Endothelial cell (in vitro differentiated cells): ENCODE measurements at regions not wholly inside any gene's neighbourhood (a gene's known extent, or its start where the extent isn't known, plus 50 kb on each side); places are given as distances from the start of the nearest gene placed in this dataset.

Source experiments
- DNase-seq: peaks from one replicate; pipeline ENCODE4 v3.0.0; 2021; ENCODE audit warnings: low spot score
- H3K27ac Mint-ChIP-seq: one replicate; pipeline ENCODE4 v1.8.0; 2021; ENCODE audit warnings: mixed read lengths, inconsistent platforms; ENCODE audit not compliant: unreplicated experiment
- H3K27me3 Mint-ChIP-seq: one replicate; pipeline ENCODE4 v1.8.0; 2021; ENCODE audit warnings: mild to moderate bottlenecking, moderate library complexity, mixed read lengths, inconsistent platforms; ENCODE audit not compliant: unreplicated experiment
- H3K36me3 Mint-ChIP-seq: one replicate; pipeline ENCODE4 v1.8.0; 2021; ENCODE audit warnings: mild to moderate bottlenecking, low read depth, mixed read lengths, inconsistent platforms; ENCODE audit not compliant: unreplicated experiment
- H3K4me1 Mint-ChIP-seq: one replicate; pipeline ENCODE4 v1.8.0; 2021; ENCODE audit warnings: mild to moderate bottlenecking, mixed read lengths, inconsistent platforms; ENCODE audit not compliant: unreplicated experiment
- H3K4me3 Mint-ChIP-seq: one replicate; pipeline ENCODE4 v1.8.0; 2021; ENCODE audit warnings: mild to moderate bottlenecking, mixed read lengths, inconsistent platforms; ENCODE audit not compliant: unreplicated experiment
- H3K9me3 Mint-ChIP-seq: one replicate; pipeline ENCODE4 v1.8.0; 2021; ENCODE audit warnings: mixed read lengths, inconsistent platforms; ENCODE audit not compliant: unreplicated experiment
- CTCF ChIP-seq: fragments of 200-600 bp; sonication (generic); IDR thresholded peaks from one replicate; pipeline ENCODE4 v1.5.0; 2021; ENCODE audit warnings: antibody characterized with exemption; ENCODE audit not compliant: unreplicated experiment

- no peaks in the 10 kb centered on the region for H3K9me3 Mint-ChIP-seq
- H3K27ac Mint-ChIP-seq, result no peak overlapping the region
- no peak overlapping the region for H3K4me3 Mint-ChIP-seq
- H3K36me3 Mint-ChIP-seq, result no peaks in the 10 kb centered on the region
- DNase-seq, result no peak
- no peaks in the 10 kb centered on the region for H3K4me1 Mint-ChIP-seq
- TF ChIP-seq CTCF, result no peak
- H3K27me3 Mint-ChIP-seq, result no peaks in the 10 kb centered on the region
Measured at GRCh38 chr18:55990186-55990585, 402.2 kb upstream of the TCF4 start.

- TF ChIP-seq CTCF, result no peak
- Mint-ChIP-seq H3K4me3 (no peak overlapping the region), H3K9me3 (no peaks in the 10 kb centered on the region), H3K27me3 (peaks cover 2% of the 10 kb centered on the region), H3K36me3 (no peaks in the 10 kb centered on the region), H3K4me1 (no peaks in the 10 kb centered on the region), H3K27ac (peak overlapping the region; percentile 67)
- DNase-seq, result no peak
Measured at GRCh38 chr18:55988537-55988936, 400.5 kb upstream of the TCF4 start.

- no peaks in the 10 kb centered on the region for H3K36me3 Mint-ChIP-seq
- H3K27me3 Mint-ChIP-seq, result peaks cover 2% of the 10 kb centered on the region
- no peak overlapping the region for H3K4me3 Mint-ChIP-seq
- H3K9me3 Mint-ChIP-seq, result no peaks in the 10 kb centered on the region
- no peak for DNase-seq
- no peak overlapping the region for H3K27ac Mint-ChIP-seq
- no peaks in the 10 kb centered on the region for H3K4me1 Mint-ChIP-seq
- TF ChIP-seq CTCF, result no peak
Measured at GRCh38 chr18:55983433-55983832, 395.4 kb upstream of the TCF4 start.

- peaks cover 2% of the 10 kb centered on the region for H3K27me3 Mint-ChIP-seq
- no peaks in the 10 kb centered on the region for H3K9me3 Mint-ChIP-seq
- no peak for DNase-seq
- TF ChIP-seq CTCF, result no peak
- H3K27ac Mint-ChIP-seq, result no peak overlapping the region
- H3K4me3 Mint-ChIP-seq, result no peak overlapping the region
- no peaks in the 10 kb centered on the region for H3K4me1 Mint-ChIP-seq
- H3K36me3 Mint-ChIP-seq, result no peaks in the 10 kb centered on the region
Measured at GRCh38 chr18:55982992-55983391, 395.0 kb upstream of the TCF4 start.

- H3K27ac Mint-ChIP-seq, result no peak overlapping the region
Measured at GRCh38 chr18:55981712-55982475, 393.9 kb upstream of the TCF4 start.

More at GRCh38 chr18:55981712-55982475, 393.9 kb upstream of the TCF4 start:
- no peaks in the 10 kb centered on the region for H3K36me3 Mint-ChIP-seq
- no peak for TF ChIP-seq CTCF
- no peaks in the 10 kb centered on the region for H3K4me1 Mint-ChIP-seq
- DNase-seq, result no peak
- peaks cover 2% of the 10 kb centered on the region for H3K27me3 Mint-ChIP-seq
- H3K4me3 Mint-ChIP-seq, result no peak overlapping the region
- no peaks in the 10 kb centered on the region for H3K9me3 Mint-ChIP-seq
